HG02970 (cell line): ENCODE measurements at regions not wholly inside any gene's neighbourhood (a gene's known extent, or its start where the extent isn't known, plus 50 kb on each side); places are given as distances from the start of the nearest gene placed in this dataset.

Source experiments
- ATAC-seq: cut with Tn5 transposase; IDR thresholded peaks from one replicate; pipeline ENCODE4 v1.9.1; 2021; ENCODE audit warnings: mild to moderate bottlenecking, moderate library complexity, moderate number of reproducible peaks; ENCODE audit not compliant: unreplicated experiment, low FRiP score

- no peak for ATAC-seq
These were observed 173.7 kb upstream of the LYPLAL1 start for GRCh38 chr1:219000005-219000404.

- ATAC-seq = no peak
These were observed 173.0 kb upstream of the LYPLAL1 start for GRCh38 chr1:219000631-219001030.

GRCh38 chr1:219010720-219011119, 163.0 kb upstream of the LYPLAL1 start:
- ATAC-seq = no peak

GRCh38 chr1:219020386-219020785, 153.3 kb upstream of the LYPLAL1 start:
- ATAC-seq = no peak

GRCh38 chr1:219020846-219021245, 152.8 kb upstream of the LYPLAL1 start:
- no peak for ATAC-seq

GRCh38 chr1:219027146-219027673, 146.5 kb upstream of the LYPLAL1 start:
- no peak for ATAC-seq

GRCh38 chr1:219031809-219032208, 141.9 kb upstream of the LYPLAL1 start:
- no peak for ATAC-seq

- ATAC-seq = no peak
These were observed 135.3 kb upstream of the LYPLAL1 start for GRCh38 chr1:219038398-219038797.

GRCh38 chr1:219039017-219039681, 134.5 kb upstream of the LYPLAL1 start:
- ATAC-seq = no peak

GRCh38 chr1:219039682-219040154, 134.0 kb upstream of the LYPLAL1 start:
- no peak for ATAC-seq

- no peak for ATAC-seq
These were observed 133.4 kb upstream of the LYPLAL1 start for GRCh38 chr1:219040291-219040690.

- ATAC-seq = no peak
These were observed 132.5 kb upstream of the LYPLAL1 start for GRCh38 chr1:219041141-219041540.

- no peak for ATAC-seq
These were observed 131.9 kb upstream of the LYPLAL1 start for GRCh38 chr1:219041818-219042217.

GRCh38 chr1:219042769-219043168, 130.9 kb upstream of the LYPLAL1 start:
- no peak for ATAC-seq

- ATAC-seq = no peak
These were observed 128.4 kb upstream of the LYPLAL1 start for GRCh38 chr1:219045246-219045645.

- ATAC-seq = no peak
These were observed 124.2 kb upstream of the LYPLAL1 start for GRCh38 chr1:219049501-219049900.

- ATAC-seq = no peak
These were observed 123.4 kb upstream of the LYPLAL1 start for GRCh38 chr1:219050086-219050821.

GRCh38 chr1:219050822-219051125, 122.9 kb upstream of the LYPLAL1 start:
- no peak for ATAC-seq

- no peak for ATAC-seq
These were observed 122.1 kb upstream of the LYPLAL1 start for GRCh38 chr1:219051547-219051946.

- no peak for ATAC-seq
These were observed 114.5 kb upstream of the LYPLAL1 start for GRCh38 chr1:219058891-219059820.

- no peak for ATAC-seq
These were observed 112.9 kb upstream of the LYPLAL1 start for GRCh38 chr1:219060798-219061197.
